ENCODE measurements at regions not wholly inside any gene's neighbourhood (a gene's known extent, or its start where the extent isn't known, plus 50 kb on each side); places are given as distances from the start of the nearest gene placed in this dataset.

DNA sequence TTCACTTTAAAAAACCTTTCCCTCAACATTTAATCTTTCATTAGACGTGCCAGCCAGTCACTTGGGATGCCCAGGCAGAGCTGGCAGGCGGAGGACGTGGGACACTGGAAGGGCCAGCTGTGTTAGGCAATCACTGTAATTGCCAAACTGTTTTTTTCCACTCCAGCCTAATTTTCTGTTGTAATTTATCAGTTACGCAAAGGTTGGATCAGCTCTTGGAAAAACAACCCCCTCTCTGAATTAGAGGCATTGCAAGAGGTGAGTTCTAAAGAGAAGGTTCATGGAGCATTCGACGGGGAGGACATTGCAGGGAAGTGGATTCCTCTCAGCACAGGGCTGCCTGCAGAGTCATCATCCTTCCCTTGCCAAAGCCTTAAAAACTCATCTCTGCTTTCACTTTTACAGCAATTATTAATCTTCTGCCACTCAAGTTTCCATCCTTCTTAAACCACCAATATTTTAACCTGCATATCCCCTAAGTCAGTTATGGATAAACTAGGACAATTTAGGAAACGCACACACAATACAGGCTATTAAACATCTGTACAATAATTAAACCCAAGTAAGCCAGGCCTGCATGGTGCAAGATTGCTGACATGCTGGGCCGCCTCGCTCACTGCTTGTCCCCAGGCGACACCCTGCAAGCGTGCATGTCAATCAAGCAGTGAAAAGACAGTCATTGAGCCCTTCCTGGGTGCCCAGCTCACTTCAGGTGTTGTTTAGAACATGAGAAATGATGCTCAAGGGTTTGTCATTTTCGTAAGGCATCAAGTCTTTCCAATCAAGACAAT is 272.3 kb upstream of the RNF32 start:
- TF ChIP-seq CTCF (IDR thresholded peaks at IDR 0.05; ENCODE audit: control insufficient read depth, extremely low read depth, insufficient read depth): no peak
- H3K4me3 ChIP-seq (ENCODE audit: low read depth, low read length): no peak overlapping the region
- no peak for DNase-seq (ENCODE audit: low read depth)

- no peak overlapping the region for H3K4me3 ChIP-seq (ENCODE audit: low read depth, low read length)
- no peak for DNase-seq (ENCODE audit: low read depth)
- no peak for TF ChIP-seq CTCF (IDR thresholded peaks at IDR 0.05; ENCODE audit: control insufficient read depth, extremely low read depth, insufficient read depth)
These were observed 276.8 kb upstream of the RNF32 start for GRCh38 chr7:156363751-156364150.

- no peak for TF ChIP-seq CTCF (IDR thresholded peaks at IDR 0.05; ENCODE audit: control insufficient read depth, extremely low read depth, insufficient read depth)
- no peak overlapping the region for H3K4me3 ChIP-seq (ENCODE audit: low read depth, low read length)
- no peak for DNase-seq (ENCODE audit: low read depth)
These were observed 279.7 kb upstream of the RNF32 start for GRCh38 chr7:156360835-156361234.

DNA sequence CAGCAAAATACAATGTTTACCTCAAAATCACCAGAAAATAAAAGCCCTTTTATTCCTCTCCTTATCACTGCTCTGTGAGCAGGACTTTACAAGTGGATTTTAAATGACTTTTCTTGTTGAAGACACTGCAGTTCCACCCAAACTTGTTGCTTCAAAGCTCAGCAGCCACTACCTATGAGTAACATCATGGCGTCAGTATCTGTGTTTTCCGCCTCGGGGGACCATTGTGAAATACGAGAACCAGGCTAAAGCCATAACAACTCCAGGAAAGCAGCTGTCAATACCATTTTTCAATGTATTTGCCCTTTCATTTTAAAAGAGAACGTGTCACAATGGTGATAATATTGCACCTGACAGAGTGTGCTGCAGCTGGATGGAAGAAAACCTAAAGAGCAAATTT is 284.0 kb upstream of the RNF32 start:
- no peak for DNase-seq (ENCODE audit: low read depth)
- no peak overlapping the region for H3K4me3 ChIP-seq (ENCODE audit: low read depth, low read length)
- no peak for TF ChIP-seq CTCF (IDR thresholded peaks at IDR 0.05; ENCODE audit: control insufficient read depth, extremely low read depth, insufficient read depth)

GRCh38 chr7:156353352-156353751 is 287.2 kb upstream of the RNF32 start:
- DNase-seq (ENCODE audit: low read depth): no peak
- no peak for TF ChIP-seq CTCF (IDR thresholded peaks at IDR 0.05; ENCODE audit: control insufficient read depth, extremely low read depth, insufficient read depth)
- H3K4me3 ChIP-seq (ENCODE audit: low read depth, low read length): no peak overlapping the region

DNA sequence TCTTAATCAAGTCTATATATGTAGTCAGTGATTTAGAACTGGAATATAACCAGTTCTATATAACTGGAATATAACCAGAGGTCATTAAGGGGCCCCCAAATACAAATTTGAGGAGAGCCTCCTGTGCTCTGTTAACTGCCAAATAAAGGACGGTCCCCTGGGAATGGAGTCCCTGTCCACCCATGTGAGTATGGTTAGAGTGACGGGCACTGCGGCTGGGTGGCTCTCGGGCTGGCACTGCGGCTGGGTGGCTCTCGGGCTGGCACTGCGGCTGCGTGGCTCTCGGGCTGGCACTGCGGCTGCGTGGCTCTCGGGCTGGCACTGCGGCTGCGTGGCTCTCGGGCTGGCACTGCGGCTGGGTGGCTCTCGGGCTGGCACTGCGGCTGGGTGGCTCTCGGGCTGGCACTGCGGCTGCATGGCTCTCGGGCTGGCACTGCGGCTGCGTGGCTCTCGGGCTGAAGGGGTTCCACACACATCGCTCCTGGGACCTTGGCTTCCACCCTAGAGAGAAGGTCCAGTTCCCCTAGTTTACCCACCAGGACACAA is 292.8 kb upstream of the RNF32 start:
- peak overlapping the region; percentile 36 for H3K4me3 ChIP-seq (ENCODE audit: low read depth, low read length)
- DNase-seq (ENCODE audit: low read depth): peak; percentile 3

- H3K4me3 ChIP-seq (ENCODE audit: low read depth, low read length): peak overlapping the region; percentile 28; the same call in 1 of the 2 replicates
- TF ChIP-seq CTCF (IDR thresholded peaks at IDR 0.05; ENCODE audit: control insufficient read depth, extremely low read depth, insufficient read depth): no peak
- no peak for DNase-seq (ENCODE audit: low read depth)
These were observed 293.4 kb upstream of the RNF32 start for GRCh38 chr7:156347132-156347531.

All from LNCaP clone FGC (cell line).